GM18520 (cell line): ENCODE measurements at regions not wholly inside any gene's neighbourhood (a gene's known extent, or its start where the extent isn't known, plus 50 kb on each side); places are given as distances from the start of the nearest gene placed in this dataset.
"Not testable (repeated sequence)": the region's sequence is repeated elsewhere in the genome, so short reads cannot be mapped to it uniquely, and the experiment has no call there.

Experiments used
- ATAC-seq: cut with Tn5 transposase; IDR thresholded peaks from one replicate; pipeline ENCODE4 v1.9.1; 2021; ENCODE audit not compliant: unreplicated experiment

DNA sequence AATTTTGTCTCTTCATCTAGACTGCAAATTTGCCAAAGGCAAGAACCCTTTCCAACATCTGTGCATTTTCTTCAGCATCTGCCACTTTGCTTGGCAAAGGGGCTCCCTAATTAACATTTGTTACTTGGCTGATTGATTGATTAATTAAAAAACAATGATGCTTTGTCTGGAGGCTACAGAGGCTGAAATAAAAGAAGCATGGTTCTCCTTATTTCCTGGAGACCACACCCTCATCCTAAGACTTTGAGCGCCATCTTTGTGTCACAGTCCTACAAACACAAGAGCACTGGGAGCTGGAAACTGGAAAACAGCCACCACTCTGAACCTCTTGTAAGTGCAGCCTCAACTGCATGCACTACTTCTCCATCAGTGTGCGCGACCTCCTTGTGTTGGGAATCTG is 189.2 kb downstream of the C7orf25 start:
- ATAC-seq = no peak

DNA sequence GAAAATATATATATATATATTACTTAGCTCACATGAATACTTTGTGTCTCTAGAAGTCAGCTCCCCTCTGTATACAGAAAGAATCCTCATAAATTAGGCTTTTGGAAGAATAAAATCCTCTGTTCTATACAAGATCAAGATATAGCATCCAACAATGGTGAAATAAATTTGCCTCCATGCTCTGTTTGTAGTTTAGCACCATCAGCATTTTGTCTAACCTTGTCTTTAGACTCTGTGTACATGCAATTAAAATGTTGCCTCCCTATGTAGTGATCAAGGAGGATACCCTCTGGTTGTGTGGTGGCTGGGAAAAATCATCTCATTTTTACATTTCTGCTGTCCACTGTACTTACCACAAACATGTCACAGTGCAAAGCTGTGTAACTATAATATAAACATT is 189.7 kb downstream of the C7orf25 start:
- ATAC-seq = no peak

DNA sequence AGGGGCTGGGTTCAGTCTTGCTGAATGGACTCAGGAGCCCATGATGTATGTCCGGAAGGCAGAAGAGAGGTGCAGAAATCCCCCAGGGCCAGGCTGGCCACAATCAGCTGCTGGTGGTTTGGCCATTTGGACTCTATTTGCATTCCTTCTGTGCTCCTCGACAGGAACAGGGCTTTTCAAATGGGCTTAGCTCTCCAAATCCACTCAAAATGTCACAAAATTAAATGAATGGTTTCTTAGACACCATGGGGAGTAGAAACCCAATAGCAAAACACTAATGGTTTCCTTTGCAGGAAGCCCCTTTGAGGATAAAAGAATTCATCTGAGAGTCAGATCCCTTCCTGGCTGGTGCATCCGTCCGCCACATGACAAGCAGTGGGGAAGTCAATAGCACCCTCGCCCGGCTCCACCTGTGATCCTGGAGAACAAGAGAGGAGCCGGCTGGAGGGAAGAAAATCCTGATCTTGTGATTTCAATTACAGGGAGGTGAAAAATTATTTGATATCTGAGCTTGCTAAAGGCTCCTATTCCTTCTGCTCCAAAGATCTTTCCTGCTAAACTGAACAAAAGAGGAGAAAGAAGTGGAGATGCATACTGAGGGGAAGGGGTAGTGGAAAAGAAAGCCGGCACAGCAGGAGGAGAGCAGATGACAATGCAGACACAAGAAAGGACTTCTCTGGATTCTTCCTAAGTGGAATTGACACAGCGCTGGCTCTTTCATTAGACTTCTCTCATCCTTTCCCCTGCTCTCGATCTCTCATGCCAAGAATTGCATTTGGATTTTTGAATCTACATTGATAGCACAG is 190.7 kb downstream of the C7orf25 start:
- no peak for ATAC-seq

DNA sequence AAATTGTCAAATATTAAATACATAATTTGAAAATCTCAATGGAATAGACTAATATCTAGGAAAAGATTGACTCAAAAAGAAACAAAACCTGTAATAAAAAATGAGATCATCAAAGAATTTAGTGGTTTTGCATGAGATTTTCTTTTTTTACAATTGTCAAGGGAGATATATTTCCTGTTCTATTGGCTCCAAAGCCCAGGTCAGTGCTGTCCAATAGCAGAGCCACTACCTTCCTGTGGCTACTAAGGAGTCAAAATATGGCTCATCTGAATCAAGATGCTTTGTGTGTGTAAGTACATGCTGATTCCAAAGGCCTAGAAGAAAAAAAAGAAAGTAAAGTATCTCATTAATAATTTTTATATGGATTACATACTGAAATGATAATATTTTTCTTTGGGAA is 191.9 kb downstream of the C7orf25 start:
- ATAC-seq = no peak

DNA sequence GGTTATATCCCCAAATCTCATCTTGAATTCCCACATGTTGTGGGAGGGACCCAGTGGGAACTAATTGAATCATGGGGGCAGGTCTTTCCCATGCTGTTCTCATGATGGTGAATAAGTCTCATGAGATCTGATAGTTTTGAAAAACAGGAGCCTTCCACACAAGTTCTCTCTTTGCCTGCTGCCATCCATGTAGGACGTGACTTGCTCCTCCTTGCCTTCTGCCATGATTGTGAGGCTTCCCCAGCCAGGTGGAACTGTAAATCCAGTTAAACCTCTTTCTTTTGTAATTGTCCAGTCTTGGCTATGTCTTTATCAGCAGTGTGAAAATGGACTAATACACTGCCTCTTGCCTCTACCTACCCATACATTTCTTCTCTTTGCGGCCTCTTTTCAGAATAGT is 193.4 kb downstream of the C7orf25 start:
- ATAC-seq = not testable (repeated sequence)

DNA sequence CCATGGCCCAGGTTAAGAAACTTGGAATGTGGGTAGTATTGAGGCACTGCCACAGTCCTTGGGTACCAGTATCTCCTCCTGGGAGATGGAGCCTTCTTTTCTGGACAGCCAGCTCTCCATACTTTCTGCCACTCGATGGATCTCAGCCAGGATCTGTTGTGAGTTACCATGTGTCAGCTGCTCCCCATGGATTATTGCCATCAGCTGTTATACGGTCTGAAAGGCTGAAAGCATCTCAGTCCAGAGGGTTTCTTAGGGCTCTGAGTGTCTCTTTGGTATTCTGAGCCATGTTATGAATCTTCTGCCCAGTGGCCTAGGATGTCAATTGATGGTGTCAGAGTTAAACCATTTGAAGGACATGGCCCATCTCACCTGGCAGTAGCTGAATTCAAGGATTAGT is 197.5 kb downstream of the C7orf25 start:
- no peak for ATAC-seq

GRCh38 chr7:42709284-42709683 is 202.6 kb downstream of the C7orf25 start:
- no peak for ATAC-seq

DNA sequence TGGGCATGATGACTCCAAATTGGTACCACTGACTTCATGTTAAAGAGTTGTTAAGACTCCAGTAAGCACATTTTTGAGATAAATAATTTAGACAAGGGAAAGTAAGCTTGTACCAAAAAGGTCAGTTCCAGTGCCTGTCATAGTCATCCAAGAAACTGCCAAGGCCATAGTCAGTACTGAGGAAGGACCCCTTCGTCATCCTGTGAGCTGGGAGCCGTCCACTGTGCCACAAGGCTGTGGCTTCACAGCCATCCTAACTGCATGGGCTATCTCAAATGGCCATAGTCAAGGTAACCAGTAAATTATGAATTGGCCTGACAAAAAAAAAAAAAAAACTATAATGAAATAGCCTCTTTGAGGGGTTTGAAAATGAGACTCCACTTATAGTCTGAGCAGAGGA is 207.2 kb downstream of the C7orf25 start:
- ATAC-seq = no peak

DNA sequence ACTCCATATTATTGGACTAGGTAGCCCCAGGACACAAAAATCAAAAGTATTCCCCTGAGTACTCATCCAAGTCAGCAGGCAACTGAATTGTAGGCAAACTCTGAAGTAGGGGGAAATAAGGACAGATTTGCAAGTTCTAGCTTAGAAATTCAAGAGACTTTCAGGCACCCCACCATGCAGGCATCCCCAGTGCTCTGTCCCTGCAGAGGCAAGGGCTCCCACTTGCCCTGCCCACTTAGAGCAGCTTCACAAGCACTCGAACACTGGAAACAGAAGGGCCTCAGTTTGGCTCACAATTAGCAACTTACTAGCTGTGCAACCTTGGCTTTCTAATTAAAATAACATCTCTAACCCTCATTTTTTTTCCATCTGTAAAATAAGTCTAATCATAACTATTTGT is 209.2 kb downstream of the C7orf25 start:
- no peak for ATAC-seq

- no peak for ATAC-seq
These were observed 211.2 kb downstream of the C7orf25 start for GRCh38 chr7:42700406-42701327.

- ATAC-seq = no peak
These were observed 212.3 kb downstream of the C7orf25 start for GRCh38 chr7:42699380-42700178.

- no peak for ATAC-seq
These were observed 213.1 kb downstream of the C7orf25 start for GRCh38 chr7:42698600-42699374.

DNA sequence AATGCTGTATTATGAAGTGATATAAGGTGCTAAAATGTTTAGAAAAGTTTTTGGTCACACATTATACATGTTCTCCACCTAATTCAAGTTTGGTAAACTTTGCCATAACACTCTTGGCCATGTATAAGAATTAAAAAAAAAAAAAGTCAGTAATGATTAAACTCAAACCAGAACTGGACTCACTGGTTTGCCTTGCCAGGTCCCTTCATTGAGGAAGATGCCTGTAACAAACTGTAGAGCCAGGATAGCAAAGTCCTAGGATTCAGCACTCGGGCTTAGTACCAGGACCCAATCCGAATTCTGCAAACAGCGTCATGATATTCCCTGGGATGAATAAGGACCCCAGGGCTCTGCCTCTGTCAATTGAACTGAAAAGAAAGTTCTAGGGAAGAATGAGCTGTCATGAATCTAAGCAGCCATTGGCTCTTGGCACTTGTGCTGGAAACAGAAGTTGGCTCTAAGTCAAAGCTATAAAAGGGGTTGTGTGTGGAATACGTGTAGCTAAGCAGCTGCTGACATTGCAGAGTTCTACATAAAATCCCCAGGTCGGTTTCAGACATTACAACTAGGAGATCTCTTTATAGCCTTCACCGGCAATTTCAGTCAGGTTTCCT is 216.9 kb downstream of the C7orf25 start:
- ATAC-seq = no peak

DNA sequence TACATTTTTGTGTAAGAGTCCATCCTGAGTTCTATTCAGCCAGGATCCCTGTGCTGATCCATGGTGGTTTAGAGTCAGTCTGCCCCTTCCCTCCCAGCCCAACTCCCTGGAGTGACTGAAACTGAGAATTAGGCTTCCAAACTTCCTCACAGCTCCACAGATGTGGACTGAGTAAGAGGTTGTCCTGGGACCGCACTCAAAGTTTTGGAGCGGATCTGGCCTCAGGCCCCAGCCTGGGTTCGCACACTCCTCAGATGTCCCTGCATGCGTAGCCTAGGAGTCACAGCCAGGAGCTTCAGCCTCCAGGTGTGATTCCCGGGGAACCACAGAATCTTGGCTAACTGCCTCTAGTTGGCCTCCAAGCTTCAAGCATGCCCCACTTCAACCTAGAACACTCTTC is 218.1 kb downstream of the C7orf25 start:
- ATAC-seq = no peak

DNA sequence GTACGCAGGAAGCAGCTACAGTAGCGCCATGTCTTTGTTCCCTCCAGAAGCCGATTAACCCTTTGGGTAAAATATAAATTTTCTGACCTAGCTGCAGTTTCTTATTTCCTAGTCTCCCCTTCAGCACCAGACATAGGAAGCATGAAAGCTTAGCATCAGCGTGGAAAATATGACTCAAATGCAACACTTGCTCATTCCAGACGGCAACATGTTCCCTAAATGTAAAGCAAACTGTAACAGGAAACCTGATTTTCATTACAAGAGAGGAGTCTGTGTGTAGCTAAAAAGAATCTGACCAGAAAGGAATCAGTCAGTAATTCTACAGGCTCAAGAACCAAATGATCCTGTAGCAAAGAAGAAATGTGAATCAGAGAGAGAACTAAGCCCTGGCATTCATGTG is 219.2 kb downstream of the C7orf25 start:
- no peak for ATAC-seq

DNA sequence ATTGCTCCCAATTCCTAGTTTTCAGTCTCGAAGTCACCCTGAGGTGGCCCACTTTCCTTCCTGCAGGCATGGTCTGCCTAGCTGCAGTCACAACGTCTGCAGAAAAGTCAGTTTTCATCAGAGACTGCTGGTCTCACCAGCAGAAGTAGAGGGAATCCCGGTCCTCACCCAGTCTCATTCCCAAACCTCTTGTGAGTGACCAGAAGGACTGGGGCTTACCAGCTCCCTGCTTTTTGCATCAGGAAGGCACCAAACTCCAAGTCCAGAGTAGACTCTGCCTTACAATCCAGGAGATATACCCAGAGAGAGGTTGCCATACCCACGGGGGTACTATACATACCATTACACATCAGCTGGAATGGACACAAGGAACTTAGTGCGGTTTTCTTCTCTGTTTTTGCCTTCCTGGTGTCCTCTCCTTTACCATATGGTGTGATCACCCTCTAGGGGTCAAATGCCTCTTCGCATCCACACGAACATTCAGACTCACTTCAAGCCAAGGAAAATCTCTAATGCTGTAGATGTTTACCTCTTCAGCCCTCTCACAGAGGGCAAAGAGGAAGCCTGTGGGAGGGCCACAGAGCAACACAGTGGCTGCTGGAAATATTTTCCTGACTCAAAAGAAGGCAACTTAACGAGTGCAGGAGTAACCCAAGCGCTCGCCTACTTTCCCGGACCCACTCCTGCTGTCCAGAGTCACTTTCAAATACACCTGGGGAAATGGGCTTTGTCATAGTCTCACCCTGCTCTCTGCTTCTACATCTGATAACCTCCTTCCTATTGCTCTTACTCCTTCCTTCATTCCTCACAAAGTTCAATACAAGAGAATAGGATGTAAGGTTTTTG is 220.9 kb downstream of the C7orf25 start:
- ATAC-seq = no peak

GRCh38 chr7:42689626-42690025 is 222.2 kb downstream of the C7orf25 start:
- ATAC-seq = no peak

GRCh38 chr7:42688056-42688371 is 223.9 kb downstream of the C7orf25 start:
- ATAC-seq = no peak
